HG03442 (cell line): ENCODE measurements at regions not wholly inside any gene's neighbourhood (a gene's known extent, or its start where the extent isn't known, plus 50 kb on each side); places are given as distances from the start of the nearest gene placed in this dataset.
"Not testable (repeated sequence)": the region's sequence is repeated elsewhere in the genome, so short reads cannot be mapped to it uniquely, and the experiment has no call there.

Experiments
- ATAC-seq: cut with Tn5 transposase; IDR thresholded peaks from one replicate; pipeline ENCODE4 v1.9.1; 2021; ENCODE audit warnings: mild to moderate bottlenecking, moderate library complexity; ENCODE audit not compliant: unreplicated experiment

DNA sequence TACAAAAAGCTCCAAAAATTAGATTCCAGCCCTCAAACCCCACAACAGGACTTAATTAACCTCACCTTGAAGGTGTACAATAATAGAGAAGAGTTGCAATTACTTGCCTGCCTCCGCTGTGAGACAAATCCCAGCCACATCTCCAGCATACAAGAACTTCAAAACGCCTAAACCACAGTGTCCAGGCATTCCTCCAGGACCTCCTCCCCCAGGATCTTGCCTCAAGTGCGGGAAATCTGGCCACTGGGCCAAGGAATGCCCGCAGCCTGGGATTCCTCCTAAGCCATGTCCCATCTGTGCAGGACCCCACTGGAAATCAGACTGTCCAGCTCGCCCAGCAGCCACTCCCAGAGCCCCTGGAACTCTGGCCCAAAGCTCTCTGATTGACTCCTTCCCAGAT is 101.3 kb upstream of the CCNG1 start:
- not testable (repeated sequence) for ATAC-seq

DNA sequence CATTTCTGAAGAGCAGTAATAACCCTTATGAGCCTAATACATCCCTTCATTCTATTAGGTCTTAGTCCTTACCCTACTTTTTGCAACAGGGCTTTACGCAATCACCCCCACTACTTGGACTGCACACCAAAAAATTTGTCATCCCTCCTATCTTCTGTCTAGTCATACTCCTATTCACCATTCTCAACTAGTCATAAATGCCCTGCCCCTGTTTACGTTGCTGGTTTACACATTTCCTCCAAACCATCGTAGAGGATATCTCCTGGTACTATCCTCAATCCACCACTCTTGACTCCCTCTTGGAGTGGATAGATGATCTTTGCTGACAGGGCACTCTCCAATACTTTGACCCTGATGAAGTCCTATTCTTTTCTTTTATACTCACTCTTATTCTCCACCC is 98.2 kb upstream of the CCNG1 start:
- ATAC-seq = no peak

DNA sequence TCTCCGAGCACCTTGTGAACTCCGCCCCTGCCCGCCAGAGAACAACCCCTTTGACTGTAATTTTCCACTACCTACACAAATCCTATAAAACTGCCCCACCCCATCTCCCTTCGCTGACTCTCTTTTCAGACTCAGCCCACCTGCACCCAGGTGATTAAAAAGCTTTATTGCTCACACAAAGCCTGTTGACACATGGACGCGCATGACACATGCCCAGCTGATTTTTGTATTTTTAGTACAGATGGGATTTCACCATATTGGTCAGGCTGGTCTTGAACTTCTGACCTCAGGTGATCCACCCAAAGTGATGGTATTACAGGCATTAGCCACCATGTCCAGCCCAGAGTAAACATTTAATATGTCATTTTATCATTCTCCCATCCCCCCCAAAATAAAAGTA is 97.0 kb upstream of the CCNG1 start:
- not testable (repeated sequence) for ATAC-seq

- no peak for ATAC-seq
Observed at GRCh38 chr5:163342306-163342705, 95.1 kb upstream of the CCNG1 start.

- no peak for ATAC-seq
Observed at GRCh38 chr5:163345216-163345615, 92.2 kb upstream of the CCNG1 start.

DNA sequence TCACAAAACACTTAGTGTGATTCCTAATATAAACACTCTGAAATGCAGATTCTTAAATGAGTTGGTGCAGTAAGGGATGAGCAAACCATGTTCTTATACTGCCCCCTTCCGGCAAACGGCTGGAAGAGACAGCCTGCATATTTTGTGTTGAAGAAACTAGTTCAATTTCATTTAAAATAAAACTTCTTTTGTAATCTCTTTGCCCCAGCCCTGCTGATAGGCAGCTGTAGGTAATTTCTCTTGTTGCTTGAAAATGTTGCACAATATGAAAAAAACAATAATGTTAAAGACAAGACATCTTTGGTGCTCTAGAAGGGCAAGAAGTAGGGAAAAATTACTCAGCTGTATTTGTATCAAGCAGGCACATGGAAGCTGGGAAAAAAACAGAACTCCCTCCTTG is 89.7 kb upstream of the CCNG1 start:
- ATAC-seq = peak; percentile 70

- peak; percentile 23 for ATAC-seq
Observed at GRCh38 chr5:163350083-163350482, 87.3 kb upstream of the CCNG1 start.

GRCh38 chr5:163352531-163352930 is 84.9 kb upstream of the CCNG1 start:
- ATAC-seq = no peak

DNA sequence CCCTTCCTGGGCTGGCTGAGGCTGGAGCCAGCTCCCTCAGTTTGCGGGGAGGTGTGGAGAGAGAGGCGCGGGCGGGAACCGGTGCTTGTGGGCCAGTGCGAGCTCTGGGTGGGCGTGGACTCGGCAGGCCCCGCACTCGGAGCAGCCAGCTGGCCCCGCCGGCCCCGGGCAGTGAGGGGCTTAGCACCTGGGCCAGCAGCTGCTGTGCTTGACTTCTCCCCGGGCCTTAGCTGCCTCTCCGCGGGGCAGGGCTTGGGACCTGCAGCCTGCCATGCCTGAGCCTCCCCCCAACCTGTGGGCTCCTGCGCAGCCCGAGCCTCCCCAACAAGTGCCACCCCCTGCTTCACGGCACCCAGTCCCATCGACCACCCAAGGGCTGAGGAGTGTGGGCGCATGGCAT is 81.6 kb upstream of the CCNG1 start:
- not testable (repeated sequence) for ATAC-seq

DNA sequence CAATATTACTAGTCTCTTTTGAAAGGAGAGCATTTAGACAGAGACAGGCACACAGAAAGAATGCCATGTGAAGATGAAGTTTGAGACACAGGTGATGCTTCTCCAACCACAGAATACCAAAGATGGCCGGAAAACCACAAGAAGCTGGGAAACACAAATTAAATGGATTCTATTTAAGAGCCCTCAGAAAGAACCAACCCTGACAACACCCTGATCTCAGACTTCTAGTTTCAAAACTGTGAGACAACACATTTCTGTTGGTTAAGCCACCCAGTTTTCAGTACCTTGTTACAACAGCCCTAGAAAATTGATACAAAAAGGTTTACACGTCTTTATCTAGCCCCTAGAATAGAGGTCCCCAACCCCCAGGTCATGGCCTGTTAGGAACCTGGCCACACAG is 79.8 kb upstream of the CCNG1 start:
- no peak for ATAC-seq

GRCh38 chr5:163360656-163361055 is 76.7 kb upstream of the CCNG1 start:
- ATAC-seq = no peak

GRCh38 chr5:163361450-163361849 is 75.9 kb upstream of the CCNG1 start:
- ATAC-seq = no peak

DNA sequence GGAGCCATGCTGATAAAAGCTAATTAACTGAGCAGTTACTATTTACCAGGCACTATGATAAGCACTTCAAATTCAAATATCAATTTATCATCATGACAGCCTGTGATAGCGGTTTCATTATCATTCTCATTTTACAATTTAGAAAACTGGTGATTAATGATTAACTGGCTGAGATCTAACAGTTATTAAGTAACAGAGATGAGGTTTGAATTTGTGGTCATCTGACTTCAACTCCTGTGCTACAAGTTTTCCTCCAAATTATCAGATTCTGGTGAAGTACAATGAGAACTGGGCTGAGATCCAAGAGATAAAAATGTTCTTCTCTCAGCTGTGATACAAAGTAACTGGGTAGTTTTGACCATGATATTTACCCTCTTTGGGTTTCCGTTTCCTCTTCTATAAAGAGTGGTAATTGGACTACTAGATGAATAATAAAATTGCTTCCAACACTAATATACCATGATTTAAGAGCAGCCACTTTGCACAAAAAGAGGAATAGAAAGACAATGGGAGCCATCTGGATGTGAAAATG is 74.5 kb upstream of the CCNG1 start:
- no peak for ATAC-seq

GRCh38 chr5:163363389-163363788 is 74.0 kb upstream of the CCNG1 start:
- ATAC-seq = no peak

DNA sequence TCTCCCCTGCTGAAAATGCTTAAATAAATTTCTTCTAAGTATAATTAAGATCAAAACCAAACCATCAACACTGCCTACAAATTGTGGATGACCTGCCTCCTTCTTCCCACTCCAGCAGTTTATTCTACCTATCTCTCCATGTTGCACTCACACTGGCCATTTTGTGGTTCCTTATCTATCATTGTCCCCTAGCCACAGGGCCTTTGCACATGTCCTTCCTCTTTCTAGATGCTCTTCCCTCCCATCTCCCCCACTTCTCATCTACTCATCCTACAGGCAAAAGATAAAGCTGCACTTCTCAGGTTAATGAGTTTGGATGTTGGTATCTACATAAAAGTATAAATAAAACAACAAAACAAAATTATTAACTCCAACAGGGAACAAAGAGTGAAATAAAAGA is 70.6 kb upstream of the CCNG1 start:
- ATAC-seq = no peak

DNA sequence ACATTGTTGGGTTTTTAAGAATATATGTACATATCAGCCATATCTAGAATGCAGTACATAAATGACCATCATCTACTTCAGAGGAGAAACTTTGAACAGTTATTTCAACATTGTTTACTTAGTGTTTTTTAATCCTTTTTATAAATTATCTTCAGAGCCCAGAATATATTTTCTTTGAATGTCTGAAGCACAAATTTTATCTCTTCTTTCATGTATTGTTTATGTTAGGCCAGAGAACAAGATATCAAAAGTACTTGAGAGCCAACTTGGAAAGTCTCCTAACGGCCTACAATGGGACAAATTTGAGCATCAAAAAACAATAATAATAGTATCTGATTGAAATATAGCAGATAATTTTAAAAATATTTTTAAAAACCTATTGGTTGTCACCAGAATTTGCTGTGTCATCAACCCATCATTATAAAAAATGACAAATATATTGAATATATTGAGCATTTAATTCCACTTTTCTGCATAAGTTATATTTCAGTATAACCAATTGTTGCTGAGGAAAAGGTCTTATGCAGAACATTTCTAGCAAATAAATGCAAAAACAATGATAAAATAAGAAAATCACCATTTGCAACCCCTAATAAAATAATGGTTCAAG is 67.5 kb upstream of the CCNG1 start:
- ATAC-seq = no peak

- ATAC-seq = peak; percentile 46
Observed at GRCh38 chr5:163373436-163374084, 63.8 kb upstream of the CCNG1 start.

DNA sequence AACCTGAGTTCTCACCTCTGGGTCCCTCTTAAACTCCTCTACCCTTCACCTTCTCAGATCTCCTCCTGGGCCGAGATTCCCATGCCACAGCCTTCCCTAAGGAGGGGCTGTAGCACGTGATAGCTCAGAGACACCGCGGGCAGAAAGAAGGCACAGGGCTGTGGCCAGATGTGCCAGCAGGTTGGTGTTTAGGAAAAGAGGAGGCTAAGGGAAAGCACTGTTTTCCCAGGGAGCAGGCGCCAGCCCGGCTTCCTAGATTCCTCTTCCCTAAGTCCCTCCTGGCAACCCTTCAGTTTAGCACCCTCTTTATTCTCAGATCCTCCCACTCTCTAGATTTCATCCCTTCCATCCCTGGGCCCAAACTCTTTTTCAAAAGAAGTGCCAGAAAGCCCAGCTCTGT is 59.4 kb upstream of the CCNG1 start:
- ATAC-seq = no peak

- ATAC-seq = no peak
Observed at GRCh38 chr5:163379298-163380155, 57.9 kb upstream of the CCNG1 start.

DNA sequence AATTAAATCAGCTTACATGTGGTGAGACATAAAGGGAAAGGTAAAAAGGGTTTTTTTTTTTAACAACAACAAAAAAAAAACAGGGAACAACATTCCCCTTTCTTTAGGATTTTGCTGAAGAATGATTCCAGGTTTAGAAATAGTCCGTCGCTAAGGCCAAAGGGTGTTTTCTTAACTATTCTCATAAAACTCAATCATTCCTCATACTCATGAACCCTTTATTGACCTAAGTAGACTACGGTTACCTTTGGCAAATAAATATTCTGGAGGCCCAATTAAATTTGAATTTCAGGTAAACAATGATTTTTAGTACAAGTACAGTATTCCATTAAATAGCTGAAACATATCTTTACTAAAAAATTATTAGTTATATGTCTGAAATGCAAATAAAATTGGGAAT is 55.6 kb upstream of the CCNG1 start:
- no peak for ATAC-seq

DNA sequence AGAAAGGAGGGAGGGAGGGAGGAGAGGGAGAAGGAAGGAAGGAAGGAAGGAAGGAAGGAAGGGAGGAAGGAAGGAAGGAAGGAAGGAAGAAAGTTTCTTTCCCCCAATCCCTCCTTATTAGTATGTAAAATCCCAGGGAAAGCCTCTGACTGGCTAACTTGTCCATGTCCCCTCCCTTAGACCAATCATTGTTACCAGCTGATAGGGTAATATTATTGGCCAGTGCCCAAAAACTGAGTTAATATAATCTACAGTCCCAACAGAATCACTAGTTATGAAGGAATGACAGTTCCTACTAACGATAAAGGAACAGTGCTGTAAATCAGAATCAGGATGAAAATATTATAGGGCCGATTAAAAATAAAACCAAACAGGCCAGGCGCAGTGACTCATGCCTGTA is 53.6 kb upstream of the CCNG1 start:
- ATAC-seq = no peak

DNA sequence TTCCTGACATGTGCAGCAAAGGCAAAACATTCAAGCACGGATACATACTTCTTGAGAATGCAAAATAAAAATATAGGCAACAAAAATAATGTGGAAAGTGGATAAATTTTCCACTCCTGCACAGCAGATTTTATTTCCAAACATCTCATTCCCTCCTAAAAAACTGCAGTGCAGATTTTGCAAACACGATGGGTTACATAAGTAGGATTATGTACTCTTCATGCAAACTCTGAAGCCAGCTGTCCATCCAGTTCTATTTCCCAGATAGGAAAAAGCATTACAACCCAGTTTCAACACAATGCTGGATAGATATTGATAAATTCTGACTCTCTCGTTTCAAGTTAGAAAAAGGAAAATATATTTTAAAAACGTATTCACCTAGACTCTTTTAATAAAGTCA is 52.7 kb upstream of the CCNG1 start:
- no peak for ATAC-seq
